T-cell (primary cell): ENCODE measurements at regions not wholly inside any gene's neighbourhood (a gene's known extent, or its start where the extent isn't known, plus 50 kb on each side); places are given as distances from the start of the nearest gene placed in this dataset.

Experiments used
- ATAC-seq, 4 experiments: fragments of 200-7000 bp in 3 of 4; fragments of 150-1000 bp in 1 of 4; cut with Tn5 transposase; replicated peaks in 1 of 4; 1 replicate in 3 of 4; 2 replicates in 1 of 4; pipeline ENCODE4 v1.10.0; 2021; ENCODE audit warnings: moderate library complexity in 3 of 4, mild to moderate bottlenecking in 2 of 4, moderate number of reproducible peaks in 1 of 4
- CTCF ChIA-PET, 2 donors: fragments of 300-600 bp; sonication (Branson Sonifier 250); formaldehyde crosslinking; loops; one replicate each; lab custom pipeline; 2022; ENCODE audit warnings: antibody characterized with exemption in 2 of 2; lab: Charles Lee
- POLR2A ChIA-PET, 2 donors: fragments of 300-600 bp; sonication (Branson Sonifier 250); formaldehyde crosslinking; loops; one replicate each; lab custom pipeline; 2022; ENCODE audit warnings: antibody characterized with exemption in 2 of 2; lab: Charles Lee
- DNase-seq, 35 experiments: peaks; one replicate each; pipeline versions ENCODE4 v3.0.0 to v3.0.0-alpha.2; 2013 to 2023
- H3K27ac ChIP-seq: one replicate; pipeline ENCODE4 v1.5.1; 2013; ENCODE audit warnings: low read length
- H3K27me3 ChIP-seq, 2 experiments: replicated peaks in 1 of 2; 1 replicate in 1 of 2; 2 replicates in 1 of 2; pipeline versions ENCODE4 v1.6.1 to v1.7.0; 2013; ENCODE audit warnings: low read length in 1 of 2, mixed read lengths in 1 of 2; ENCODE audit not compliant: control insufficient read depth in 2 of 2, insufficient read depth in 2 of 2; ENCODE audit errors: extremely low read depth in 1 of 2
- H3K36me3 ChIP-seq, 2 donors: 1 replicate in 1 of 2; 2 replicates in 1 of 2; pipeline versions ENCODE4 v1.6.1 to v1.7.0; 2013; ENCODE audit warnings: low read length in 1 of 2; ENCODE audit not compliant: control insufficient read depth in 2 of 2, insufficient read depth in 1 of 2; ENCODE audit errors: extremely low read depth in 1 of 2
- H3K4me1 ChIP-seq, 2 experiments: 1 replicate in 1 of 2; 2 replicates in 1 of 2; pipeline versions ENCODE4 v1.6.1 to v1.7.0; 2013; ENCODE audit warnings: low read length in 2 of 2, mixed read lengths in 1 of 2; ENCODE audit not compliant: insufficient read depth in 2 of 2, control insufficient read depth in 1 of 2; ENCODE audit errors: extremely low read depth in 1 of 2
- H3K4me3 ChIP-seq, 2 donors: 1 replicate in 1 of 2; 2 replicates in 1 of 2; pipeline versions ENCODE4 v1.5.1 to v1.7.0; 2013; ENCODE audit warnings: mild to moderate bottlenecking in 2 of 2, low read length in 1 of 2, moderate library complexity in 1 of 2; ENCODE audit not compliant: control insufficient read depth in 1 of 2; ENCODE audit errors: extremely low read depth in 1 of 2
- H3K9me3 ChIP-seq: 2 replicates; pipeline ENCODE4 v1.7.0; 2013
- H3K27ac Mint-ChIP-seq, 2 donors: one replicate each; pipeline ENCODE4 v1.8.0; 2020 to 2021; ENCODE audit warnings: mild to moderate bottlenecking in 2 of 2, mixed read lengths in 2 of 2
- H3K27me3 Mint-ChIP-seq, 2 donors: one replicate each; pipeline ENCODE4 v1.8.0; 2021 to 2022; ENCODE audit warnings: mixed read lengths in 2 of 2
- H3K36me3 Mint-ChIP-seq: one replicate; pipeline ENCODE4 v1.8.0; 2021; ENCODE audit warnings: mixed read lengths
- H3K4me1 Mint-ChIP-seq, 3 donors: one replicate each; pipeline ENCODE4 v1.8.0; 2020 to 2022; ENCODE audit warnings: mixed read lengths in 3 of 3, mild to moderate bottlenecking in 1 of 3
- H3K4me3 Mint-ChIP-seq, 3 donors: one replicate each; pipeline ENCODE4 v1.8.0; 2020 to 2022; ENCODE audit warnings: mild to moderate bottlenecking in 3 of 3, mixed read lengths in 3 of 3, moderate library complexity in 3 of 3
- H3K9me3 Mint-ChIP-seq, 3 donors: one replicate each; pipeline ENCODE4 v1.8.0; 2020 to 2022; ENCODE audit warnings: mixed read lengths in 3 of 3
- WGBS: methylation state at CpG from one replicate; pipeline ENCODE4 v1.1.5; 2013; ENCODE audit warnings: missing lambda C conversion rate; ENCODE audit not compliant: insufficient coverage; 5-methylcytosine and 5-hydroxymethylcytosine counted together

DNA sequence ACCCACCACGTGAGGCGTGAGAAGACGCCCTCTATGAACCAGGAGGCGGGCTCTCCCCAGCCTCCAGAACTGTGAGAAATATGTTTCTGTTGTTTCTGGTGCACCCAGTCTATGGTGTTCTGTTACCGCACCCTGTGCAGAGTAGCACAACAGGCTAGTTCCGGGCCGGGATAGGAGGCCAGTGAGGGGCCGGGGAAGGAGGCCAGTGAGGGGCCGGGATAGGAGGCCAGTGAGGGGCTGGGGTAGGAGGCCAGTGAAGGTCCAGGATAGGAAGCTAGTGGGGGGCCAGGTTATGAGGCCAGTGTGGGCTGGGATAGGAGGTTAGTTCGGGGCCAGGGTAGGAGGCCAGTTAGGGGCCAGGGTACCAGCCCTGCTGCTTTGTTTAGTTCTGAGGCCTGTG, 204.6 kb downstream of the BARX2 start:
- H3K4me3 Mint-ChIP-seq: no peak overlapping the region
- H3K4me1 ChIP-seq: no peaks in the 10 kb centered on the region
- H3K27ac Mint-ChIP-seq: no peak overlapping the region
- H3K27me3 ChIP-seq: peaks cover 0 to 6% of the 10 kb centered on the region in 2 experiments
- H3K9me3 Mint-ChIP-seq: peaks cover 0 to 5% (median 2%) of the 10 kb centered on the region in 3 donors
- WGBS: 87% methylated on average over 3 of the region's 10 CpGs
- DNase-seq (peak in 1 of 35 experiments; percentile 1), ATAC-seq (no peak)
- H3K36me3 Mint-ChIP-seq: no peaks in the 10 kb centered on the region
- H3K27ac ChIP-seq: no peak overlapping the region
- no peaks in the 10 kb centered on the region for H3K36me3 ChIP-seq
- H3K4me3 ChIP-seq: no peak overlapping the region
- ChIA-PET POLR2A (no interaction called here), CTCF (no interaction called here)
- no peaks in the 10 kb centered on the region for H3K4me1 Mint-ChIP-seq
- H3K9me3 ChIP-seq: no peaks in the 10 kb centered on the region
- H3K27me3 Mint-ChIP-seq: peaks cover 1 to 14% of the 10 kb centered on the region in 2 donors

DNA sequence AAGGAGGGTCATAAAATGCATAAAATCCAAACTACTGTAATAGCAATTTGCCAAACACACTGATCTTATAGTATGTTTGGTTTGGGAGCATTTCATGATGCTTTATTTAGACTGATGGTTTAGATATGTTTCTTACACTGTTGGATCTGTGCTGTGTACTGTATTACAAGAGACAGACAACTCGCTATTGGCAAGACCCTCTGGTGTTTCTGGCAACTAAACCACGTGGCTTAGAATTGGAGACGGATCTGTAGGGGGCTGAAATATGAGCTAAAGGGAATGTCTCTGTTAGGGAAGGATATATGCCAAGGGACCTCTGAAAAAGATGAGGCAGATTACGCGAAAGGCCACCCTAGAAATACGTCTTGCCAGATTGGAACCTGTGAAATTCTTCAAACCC, 208.7 kb downstream of the BARX2 start:
- no peaks in the 10 kb centered on the region for H3K4me1 Mint-ChIP-seq
- no peaks in the 10 kb centered on the region for H3K9me3 Mint-ChIP-seq
- no peaks in the 10 kb centered on the region for H3K27me3 ChIP-seq
- no peak overlapping the region for H3K27ac Mint-ChIP-seq
- no peaks in the 10 kb centered on the region for H3K4me1 ChIP-seq
- DNase-seq: no peak
- no peaks in the 10 kb centered on the region for H3K36me3 ChIP-seq
- ATAC-seq: no peak
- no peak overlapping the region for H3K4me3 ChIP-seq
- no peak overlapping the region for H3K27ac ChIP-seq
- POLR2A ChIA-PET: no interaction called here
- H3K36me3 Mint-ChIP-seq: no peaks in the 10 kb centered on the region
- peaks cover 1 to 11% of the 10 kb centered on the region in 2 donors for H3K27me3 Mint-ChIP-seq
- H3K9me3 ChIP-seq: no peaks in the 10 kb centered on the region
- 68% methylated on average over 3 of the region's 6 CpGs for WGBS
- H3K4me3 Mint-ChIP-seq: no peak overlapping the region
- CTCF ChIA-PET: interaction anchor here in 1 of 2 donors (0.6 kb wide), 1 partner anchor 146 kb away, joined by 11 read pairs; no protein-coding TSS in a partner anchor

DNA sequence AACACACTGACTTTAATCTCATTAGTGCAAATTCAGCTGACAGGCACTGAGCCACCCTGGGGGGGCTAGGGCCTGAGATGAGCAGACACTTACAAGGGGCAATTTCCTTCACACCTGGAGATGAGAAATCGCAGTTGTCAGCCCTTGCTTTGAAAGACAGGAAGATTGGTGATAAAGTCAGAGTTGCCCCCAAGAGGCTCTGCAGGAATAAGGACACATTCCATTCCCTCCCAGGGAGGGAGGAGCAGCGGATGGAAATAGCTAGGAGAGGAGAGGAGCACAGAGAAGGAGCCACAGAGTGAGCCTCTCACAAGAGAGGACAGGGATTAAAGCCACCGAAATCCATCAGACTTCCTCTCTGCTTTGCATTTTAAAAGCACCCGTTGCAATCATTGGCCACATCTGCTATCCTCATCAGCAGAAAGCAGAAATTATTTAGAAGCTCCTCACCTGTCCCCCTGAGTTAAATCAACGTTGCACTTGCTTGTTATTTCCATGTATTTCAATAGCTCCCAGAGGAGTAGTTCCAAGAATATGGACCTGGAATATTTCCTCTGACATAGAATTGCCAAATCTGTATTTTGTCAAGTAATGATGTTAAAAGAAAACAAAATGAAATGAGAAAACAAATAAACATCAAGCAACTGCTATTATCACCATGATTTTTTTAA, 213.7 kb downstream of the BARX2 start:
- Mint-ChIP-seq H3K27ac (no peak overlapping the region), H3K4me1 (no peaks in the 10 kb centered on the region), H3K27me3 (peaks cover 5 to 15% of the 10 kb centered on the region in 2 donors), H3K36me3 (no peaks in the 10 kb centered on the region), H3K9me3 (no peaks in the 10 kb centered on the region), H3K4me3 (no peak overlapping the region)
- ATAC-seq: no peak
- H3K36me3 ChIP-seq: no peaks in the 10 kb centered on the region
- no peak overlapping the region for H3K4me3 ChIP-seq
- no peaks in the 10 kb centered on the region for H3K9me3 ChIP-seq
- ChIA-PET CTCF (no interaction called here), POLR2A (no interaction called here)
- DNase-seq: no peak
- no peaks in the 10 kb centered on the region for H3K4me1 ChIP-seq
- H3K27ac ChIP-seq: no peak overlapping the region
- 0% methylated on average over 2 of the region's 5 CpGs for WGBS
- H3K27me3 ChIP-seq: peaks cover 2 to 5% of the 10 kb centered on the region in 2 experiments

DNA sequence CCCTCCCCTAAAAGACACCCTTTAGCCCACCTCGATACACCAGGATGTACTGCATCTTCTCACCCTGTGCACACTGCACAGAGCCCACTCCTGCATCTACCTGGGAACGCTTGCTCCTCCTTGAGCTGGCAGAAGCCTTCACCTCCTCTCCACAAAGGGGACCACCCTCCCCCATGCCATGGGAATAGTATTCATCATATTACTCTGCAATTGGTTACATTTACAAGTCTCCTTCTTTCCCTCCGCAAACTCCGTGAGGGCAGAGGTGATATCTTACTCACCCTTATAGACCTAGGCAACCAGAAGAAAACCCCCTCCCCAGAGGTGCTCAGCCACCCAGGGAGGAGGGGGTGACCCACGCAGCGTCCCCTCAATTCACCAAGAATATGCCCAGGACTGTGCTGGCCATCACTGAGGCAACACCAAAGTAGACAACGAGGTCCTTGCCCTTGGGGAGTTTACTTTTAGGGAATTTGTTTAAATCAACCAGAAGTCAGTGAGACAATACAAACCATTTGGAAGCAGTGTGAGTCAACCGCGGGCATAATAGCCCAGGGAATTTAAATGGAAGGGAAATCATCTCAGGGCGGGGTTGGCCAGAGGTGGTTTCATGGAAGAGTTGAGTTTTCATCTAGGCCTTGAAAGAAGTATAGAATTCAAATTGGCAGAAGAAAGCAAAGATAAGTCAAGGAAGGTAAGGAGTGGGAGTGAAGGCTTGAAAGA, 214.5 kb downstream of the BARX2 start:
- Histone ChIP-seq H3K4me1 (no peaks in the 10 kb centered on the region), H3K27ac (no peak overlapping the region), H3K4me3 (no peak overlapping the region), H3K27me3 (peaks cover 2 to 9% of the 10 kb centered on the region in 2 experiments), H3K9me3 (no peaks in the 10 kb centered on the region), H3K36me3 (no peaks in the 10 kb centered on the region)
- Mint-ChIP-seq H3K27ac (no peak overlapping the region), H3K4me3 (no peak overlapping the region), H3K4me1 (no peaks in the 10 kb centered on the region), H3K36me3 (no peaks in the 10 kb centered on the region), H3K9me3 (no peaks in the 10 kb centered on the region), H3K27me3 (peaks cover 5 to 18% of the 10 kb centered on the region in 2 donors)
- ChIA-PET CTCF (no interaction called here), POLR2A (no interaction called here)
- ATAC-seq (no peak), DNase-seq (no peak)
- 50% methylated on average over 6 of the region's 10 CpGs for WGBS

DNA sequence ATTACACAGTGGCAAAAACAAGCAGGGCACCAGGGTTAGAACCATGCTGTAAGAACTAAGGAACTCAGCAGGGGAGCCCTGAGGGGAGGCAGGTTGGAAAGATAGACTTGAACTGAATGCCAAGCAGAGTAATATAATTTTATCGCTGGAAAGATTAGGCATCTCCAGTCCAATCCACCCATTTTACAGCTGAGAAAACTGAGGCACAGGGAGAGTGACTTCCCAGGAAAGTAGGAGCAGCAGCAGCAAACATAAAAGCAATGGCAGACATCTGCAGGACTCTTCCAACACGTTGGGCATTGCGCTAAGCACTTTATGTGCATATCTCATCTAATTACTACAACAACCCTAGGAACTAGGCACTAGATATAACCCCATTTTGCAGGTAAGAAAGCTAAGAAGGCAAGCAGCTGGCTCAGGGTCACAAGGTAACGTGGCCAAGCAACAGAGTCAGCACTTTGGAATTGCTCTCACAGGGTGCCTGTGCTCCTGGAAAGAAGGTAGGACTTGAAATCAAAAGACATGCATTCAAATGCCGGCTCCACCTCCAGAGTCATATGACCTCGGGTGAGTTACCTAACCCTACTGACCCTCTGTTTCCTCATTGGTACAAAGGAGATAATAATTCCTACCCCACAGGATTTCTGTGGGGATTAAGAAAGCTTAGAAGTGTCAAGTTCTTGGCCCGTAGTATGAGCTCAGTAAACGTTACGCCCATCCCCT, 215.3 kb downstream of the BARX2 start:
- Mint-ChIP-seq H3K4me1 (no peaks in the 10 kb centered on the region), H3K4me3 (no peak overlapping the region), H3K27ac (no peak overlapping the region), H3K9me3 (no peaks in the 10 kb centered on the region), H3K36me3 (no peaks in the 10 kb centered on the region), H3K27me3 (peaks cover 5 to 18% of the 10 kb centered on the region in 2 donors)
- H3K4me3 ChIP-seq: no peak overlapping the region
- H3K4me1 ChIP-seq: no peaks in the 10 kb centered on the region
- ChIA-PET CTCF (no interaction called here), POLR2A (no interaction called here)
- peaks cover 2 to 9% of the 10 kb centered on the region in 2 experiments for H3K27me3 ChIP-seq
- no peak for DNase-seq
- WGBS: 62% methylated on average over 4 of the region's 9 CpGs
- no peak for ATAC-seq
- no peaks in the 10 kb centered on the region for H3K36me3 ChIP-seq
- no peak overlapping the region for H3K27ac ChIP-seq
- no peaks in the 10 kb centered on the region for H3K9me3 ChIP-seq

DNA sequence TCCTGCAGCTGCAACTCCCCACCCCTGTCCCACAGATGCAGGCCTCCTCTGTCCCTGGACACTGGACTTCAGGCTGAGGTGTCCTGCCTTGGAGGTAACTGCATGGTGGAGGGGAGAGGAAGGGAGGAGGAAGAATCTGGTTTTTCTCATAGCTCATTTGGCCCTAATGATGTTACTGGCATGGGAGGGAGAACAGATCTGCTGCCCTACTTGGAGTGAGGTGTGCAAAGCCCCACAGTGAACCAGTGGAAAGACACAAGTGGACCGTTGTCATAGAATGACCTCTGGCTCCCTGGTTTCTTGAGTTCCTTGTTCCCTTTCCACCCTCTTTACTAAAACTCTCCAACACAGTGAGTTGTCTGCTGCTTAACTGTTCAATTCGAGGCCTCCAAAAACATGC, 215.9 kb downstream of the BARX2 start:
- Histone ChIP-seq H3K9me3 (no peaks in the 10 kb centered on the region), H3K36me3 (no peaks in the 10 kb centered on the region), H3K27ac (no peak overlapping the region), H3K27me3 (peaks cover 2 to 9% of the 10 kb centered on the region in 2 experiments), H3K4me1 (no peaks in the 10 kb centered on the region), H3K4me3 (no peak overlapping the region)
- ChIA-PET POLR2A (no interaction called here), CTCF (no interaction called here)
- Mint-ChIP-seq H3K4me1 (no peaks in the 10 kb centered on the region), H3K36me3 (no peaks in the 10 kb centered on the region), H3K27me3 (peaks cover 5 to 22% of the 10 kb centered on the region in 2 donors), H3K9me3 (peaks cover 0 to 5% (median 5%) of the 10 kb centered on the region in 3 donors), H3K27ac (no peak overlapping the region), H3K4me3 (no peak overlapping the region)
- no CpG with 5 or more reads among the region's 2 CpGs for WGBS
- ATAC-seq: no peak
- no peak for DNase-seq
